Right atrium auricular region (tissue), 2 donors: ENCODE measurements at regions not wholly inside any gene's neighbourhood (a gene's known extent, or its start where the extent isn't known, plus 50 kb on each side); places are given as distances from the start of the nearest gene placed in this dataset.

Experiments used
- DNase-seq: peaks from one replicate; pipeline ENCODE4 v3.0.0-alpha.2; 2019; ENCODE audit warnings: low spot score
- H3K27ac ChIP-seq, 2 donors: fragments of 200-600 bp; sonication (generic); 1 replicate in 1 of 2; 2 replicates in 1 of 2; pipeline ENCODE4 v1.5.1; 2016 to 2019
- H3K27me3 ChIP-seq, 2 donors: fragments of 200-600 bp; sonication (generic); one replicate each; pipeline versions ENCODE4 v1.5.1 to v1.6.0; 2017 to 2019
- H3K36me3 ChIP-seq: fragments of 200-600 bp; sonication (generic); one replicate; pipeline ENCODE4 v1.5.1; 2016
- H3K4me1 ChIP-seq, 2 donors: fragments of 200-600 bp; sonication (generic); one replicate each; pipeline versions ENCODE4 v1.5.1 to v1.6.0; 2017 to 2019
- H3K4me3 ChIP-seq, 2 donors: fragments of 200-600 bp; sonication (generic); 1 replicate in 1 of 2; 2 replicates in 1 of 2; pipeline ENCODE4 v1.5.1; 2017 to 2019; ENCODE audit warnings: mild to moderate bottlenecking in 1 of 2, moderate library complexity in 1 of 2
- H3K9me3 ChIP-seq, 2 donors: fragments of 200-600 bp; sonication (generic); one replicate each; pipeline ENCODE4 v1.5.1; 2019
- TF ChIP-seq, protein P1 (sequence below), 2 donors: fragments of 200-600 bp; sonication (generic); IDR thresholded peaks; one replicate each; pipeline ENCODE4 v1.5.1; 2019; ENCODE audit warnings: antibody characterized with exemption in 2 of 2

DNA sequence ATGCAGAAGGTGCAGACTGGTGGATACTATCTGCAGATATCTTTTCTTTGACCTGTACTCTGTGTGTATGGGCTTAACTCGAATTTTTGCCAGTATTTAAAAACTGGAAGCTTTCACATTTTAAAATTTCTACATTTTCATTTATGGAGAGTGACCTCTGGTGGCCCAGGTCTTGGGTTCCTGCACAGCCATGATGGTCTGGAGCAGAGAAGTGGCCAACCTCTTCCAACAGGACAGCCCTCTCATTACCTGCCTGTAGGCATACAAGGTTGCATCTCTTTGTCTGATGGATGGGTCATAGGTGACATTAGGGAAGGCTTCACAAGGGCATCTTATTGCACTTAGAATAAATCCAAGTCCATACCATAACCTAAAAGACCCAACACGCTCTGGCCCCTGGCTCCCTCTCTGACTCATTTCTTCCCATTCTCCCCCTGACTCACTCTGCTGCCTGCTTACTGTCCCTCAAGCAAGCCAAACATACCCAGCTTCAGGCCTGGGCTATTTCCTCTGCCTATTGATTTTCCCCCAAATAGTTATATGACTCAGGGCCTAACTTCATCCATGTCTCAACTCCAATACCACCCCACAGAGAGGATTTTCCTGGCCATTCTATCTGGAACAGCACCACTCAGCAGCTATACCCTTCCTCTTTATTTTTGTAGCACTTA lies 113.3 kb upstream of the SLC1A3 start:
- DNase-seq = no peak
- TF ChIP-seq, protein P1, sequence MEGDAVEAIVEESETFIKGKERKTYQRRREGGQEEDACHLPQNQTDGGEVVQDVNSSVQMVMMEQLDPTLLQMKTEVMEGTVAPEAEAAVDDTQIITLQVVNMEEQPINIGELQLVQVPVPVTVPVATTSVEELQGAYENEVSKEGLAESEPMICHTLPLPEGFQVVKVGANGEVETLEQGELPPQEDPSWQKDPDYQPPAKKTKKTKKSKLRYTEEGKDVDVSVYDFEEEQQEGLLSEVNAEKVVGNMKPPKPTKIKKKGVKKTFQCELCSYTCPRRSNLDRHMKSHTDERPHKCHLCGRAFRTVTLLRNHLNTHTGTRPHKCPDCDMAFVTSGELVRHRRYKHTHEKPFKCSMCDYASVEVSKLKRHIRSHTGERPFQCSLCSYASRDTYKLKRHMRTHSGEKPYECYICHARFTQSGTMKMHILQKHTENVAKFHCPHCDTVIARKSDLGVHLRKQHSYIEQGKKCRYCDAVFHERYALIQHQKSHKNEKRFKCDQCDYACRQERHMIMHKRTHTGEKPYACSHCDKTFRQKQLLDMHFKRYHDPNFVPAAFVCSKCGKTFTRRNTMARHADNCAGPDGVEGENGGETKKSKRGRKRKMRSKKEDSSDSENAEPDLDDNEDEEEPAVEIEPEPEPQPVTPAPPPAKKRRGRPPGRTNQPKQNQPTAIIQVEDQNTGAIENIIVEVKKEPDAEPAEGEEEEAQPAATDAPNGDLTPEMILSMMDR (IDR thresholded peaks at IDR 0.05) = no peak
- Histone ChIP-seq H3K4me1 (no peaks in the 10 kb centered on the region), H3K9me3 (no peaks in the 10 kb centered on the region), H3K36me3 (no peaks in the 10 kb centered on the region), H3K4me3 (no peak overlapping the region), H3K27ac (no peak overlapping the region), H3K27me3 (no peaks in the 10 kb centered on the region)

DNA sequence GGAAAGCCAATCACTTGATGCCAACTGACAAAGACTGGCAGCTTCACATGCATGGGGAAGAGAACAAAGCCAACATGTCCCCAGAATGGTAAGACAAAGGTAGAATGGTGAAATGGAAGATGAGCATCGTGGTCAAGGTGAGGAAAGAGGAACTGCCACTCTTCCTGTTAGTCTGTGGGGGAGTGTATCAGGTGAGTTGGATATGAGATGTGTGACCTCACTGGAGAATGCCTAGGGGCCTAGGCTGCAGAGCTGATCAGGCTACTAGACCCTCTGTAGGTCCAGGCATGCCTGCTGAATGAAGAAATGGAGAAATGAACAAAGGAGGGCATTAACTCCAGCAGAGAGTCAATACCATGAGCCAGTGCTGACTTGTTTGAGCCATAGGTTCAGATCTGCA lies 112.4 kb upstream of the SLC1A3 start:
- Histone ChIP-seq H3K9me3 (no peaks in the 10 kb centered on the region), H3K27ac (no peak overlapping the region), H3K36me3 (no peaks in the 10 kb centered on the region), H3K4me1 (no peaks in the 10 kb centered on the region), H3K27me3 (no peaks in the 10 kb centered on the region), H3K4me3 (no peak overlapping the region)
- DNase-seq = no peak
- TF ChIP-seq, protein P1 (IDR thresholded peaks at IDR 0.05) = no peak

DNA sequence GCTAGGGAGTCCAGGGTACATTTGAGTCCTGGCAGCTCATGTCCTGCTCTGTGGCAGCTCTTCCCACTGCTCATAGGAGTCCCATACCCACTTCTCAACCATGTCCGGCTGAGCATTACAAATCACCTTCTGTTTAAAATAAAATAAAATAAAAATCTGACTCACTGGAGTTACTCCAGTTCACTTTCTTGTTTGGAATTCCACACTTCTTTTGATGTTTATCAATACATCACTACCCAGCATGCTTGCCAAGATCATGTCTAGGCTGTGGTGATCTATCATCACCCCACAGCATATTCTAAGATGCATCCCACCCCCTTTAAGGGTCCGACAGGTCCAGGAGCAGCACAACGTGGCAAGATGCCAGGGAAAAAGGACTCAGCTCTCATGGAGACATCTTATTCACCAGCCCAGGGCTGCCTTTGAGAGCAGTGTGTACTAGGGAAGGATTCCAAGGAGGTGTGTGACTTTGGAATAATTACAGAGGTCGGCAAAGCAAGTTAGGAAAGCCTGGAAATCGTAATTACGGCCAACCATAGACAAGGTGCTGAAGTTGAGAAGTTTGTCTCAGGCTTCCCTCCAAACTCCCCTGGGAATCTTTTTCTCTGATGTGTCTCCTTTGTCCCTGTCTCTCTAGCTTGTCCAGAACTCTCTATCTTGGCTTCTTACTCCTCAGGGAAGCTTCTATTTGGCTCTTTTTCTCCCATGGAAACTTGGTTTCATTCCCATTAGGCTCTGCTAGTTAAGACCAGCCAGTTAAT lies 111.4 kb upstream of the SLC1A3 start:
- no peak overlapping the region for H3K4me3 ChIP-seq
- no peak overlapping the region for H3K27ac ChIP-seq
- TF ChIP-seq, protein P1 (IDR thresholded peaks at IDR 0.05) = no peak
- H3K9me3 ChIP-seq = no peaks in the 10 kb centered on the region
- DNase-seq = no peak
- no peaks in the 10 kb centered on the region for H3K4me1 ChIP-seq
- H3K36me3 ChIP-seq = no peaks in the 10 kb centered on the region
- H3K27me3 ChIP-seq = no peaks in the 10 kb centered on the region

DNA sequence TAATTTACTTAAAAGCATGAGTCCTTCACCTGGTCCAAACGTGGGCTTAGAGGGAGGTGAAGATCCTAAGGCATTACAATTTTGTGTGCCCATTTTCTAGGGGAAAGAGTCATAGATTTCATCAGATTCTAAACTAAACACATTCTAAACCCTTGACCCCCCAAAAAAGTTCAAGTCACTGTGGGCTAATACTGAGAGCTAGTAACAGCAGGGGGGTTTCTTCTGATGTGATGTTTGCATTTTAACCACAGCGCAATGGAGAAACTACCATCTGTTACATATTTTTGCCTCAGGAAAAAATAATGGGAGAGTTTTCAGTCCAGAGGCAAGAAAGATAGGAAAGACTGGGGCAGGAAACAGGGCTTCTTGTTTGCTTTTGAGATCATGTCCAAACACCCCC lies 110.8 kb upstream of the SLC1A3 start:
- H3K27ac ChIP-seq = no peak overlapping the region
- DNase-seq = no peak
- no peaks in the 10 kb centered on the region for H3K27me3 ChIP-seq
- no peaks in the 10 kb centered on the region for H3K36me3 ChIP-seq
- no peaks in the 10 kb centered on the region for H3K9me3 ChIP-seq
- no peak overlapping the region for H3K4me3 ChIP-seq
- no peaks in the 10 kb centered on the region for H3K4me1 ChIP-seq
- TF ChIP-seq, protein P1 (IDR thresholded peaks at IDR 0.05) = no peak

DNA sequence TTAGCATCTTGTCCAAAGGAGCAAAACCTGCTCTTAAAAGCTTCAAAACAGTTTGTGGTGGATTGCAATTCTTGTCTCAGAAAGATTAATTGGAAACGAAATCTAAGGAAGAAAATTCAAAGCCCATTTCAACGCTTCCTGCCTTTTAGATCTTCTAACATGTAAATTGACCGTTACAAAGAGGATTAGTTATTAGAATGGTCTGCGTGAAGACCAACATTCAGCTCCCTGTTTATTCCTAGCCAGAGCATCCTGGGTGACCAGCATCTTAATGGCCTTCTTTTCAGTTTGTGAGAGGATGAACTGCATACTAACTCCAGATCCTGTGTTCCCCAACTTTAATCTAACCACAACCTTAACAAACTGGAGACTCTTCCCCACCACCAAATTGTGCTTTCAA lies 109.9 kb upstream of the SLC1A3 start:
- no peak overlapping the region for H3K27ac ChIP-seq
- no peak overlapping the region for H3K4me3 ChIP-seq
- TF ChIP-seq, protein P1 (IDR thresholded peaks at IDR 0.05) = no peak
- no peak for DNase-seq
- H3K4me1 ChIP-seq = no peaks in the 10 kb centered on the region
- H3K27me3 ChIP-seq = no peaks in the 10 kb centered on the region
- no peaks in the 10 kb centered on the region for H3K9me3 ChIP-seq
- H3K36me3 ChIP-seq = no peaks in the 10 kb centered on the region
